ENCODE measurements at regions not wholly inside any gene's neighbourhood (a gene's known extent, or its start where the extent isn't known, plus 50 kb on each side); places are given as distances from the start of the nearest gene placed in this dataset.
A peak's percentile ranks its signal among the peaks of the same experiment; 100 is the strongest.

GRCh38 chr12:127455347-127456265 is 811.4 kb upstream of the TMEM132C start:
- POLR2A ChIA-PET, result no interaction called here
- DNase-seq (ENCODE audit: low read depth, low spot score), result no peak
- peak overlapping the region; percentile 38 for H3K4me3 ChIP-seq (ENCODE audit: low read depth, low read length)
- TF ChIP-seq CTCF (IDR thresholded peaks at IDR 0.05; ENCODE audit: insufficient read depth, low read length, missing control alignments), result peak; percentile 9
- CTCF ChIA-PET, result interaction anchor here (1.1 to 2.0 kb wide), 2 partner anchors 14 to 223 kb away, joined by 3 to 11 read pairs; no protein-coding TSS in a partner anchor

DNA sequence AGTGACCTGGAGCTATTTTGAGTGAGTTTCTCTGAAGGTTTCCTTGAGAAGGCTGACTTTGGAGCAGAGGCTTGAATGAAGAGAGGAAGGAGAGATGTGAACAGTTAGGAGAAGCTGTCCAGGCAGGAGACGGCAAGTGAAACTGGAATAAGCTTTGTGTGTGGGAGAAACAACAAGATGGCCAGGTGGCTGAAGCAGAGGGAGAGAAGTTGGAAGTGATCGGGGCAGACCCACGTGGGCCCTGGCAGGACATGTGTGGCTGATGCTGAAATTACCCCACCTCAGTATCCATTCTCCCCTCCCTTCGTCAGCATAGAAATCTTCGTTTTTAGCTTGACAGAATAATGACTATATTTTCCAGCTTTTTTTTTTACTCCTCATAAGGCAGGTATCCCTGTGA is 809.2 kb upstream of the TMEM132C start:
- POLR2A ChIA-PET, result no interaction called here
- CTCF ChIA-PET, result interaction anchor here (0.9 to 2.0 kb wide), 3 partner anchors 9 to 220 kb away, joined by 4 to 11 read pairs (median 7); no protein-coding TSS in a partner anchor
- H3K4me3 ChIP-seq (ENCODE audit: low read depth, low read length), result no peak overlapping the region
- no peak for TF ChIP-seq CTCF (IDR thresholded peaks at IDR 0.05; ENCODE audit: insufficient read depth, low read length, missing control alignments)
- DNase-seq (ENCODE audit: low read depth, low spot score), result no peak

DNA sequence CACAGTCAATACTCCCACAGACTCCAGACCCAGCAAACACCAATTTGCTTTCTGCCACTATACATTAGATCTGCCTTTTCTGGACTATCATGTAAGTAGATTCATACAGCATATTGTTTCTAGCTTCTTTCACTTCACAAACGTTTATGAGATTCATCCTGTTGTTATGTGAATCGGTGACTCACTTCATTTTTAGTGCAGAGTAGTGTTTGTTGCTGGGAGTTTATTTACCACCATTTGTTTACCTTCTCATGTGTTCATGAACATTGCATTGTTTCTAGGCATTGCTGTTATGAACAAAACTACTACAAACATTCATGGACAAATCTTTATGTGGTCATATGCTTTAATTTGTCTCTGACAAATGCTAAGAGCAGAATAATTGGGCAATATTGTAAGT is 807.8 kb upstream of the TMEM132C start:
- H3K4me3 ChIP-seq (ENCODE audit: low read depth, low read length), result no peak overlapping the region
- no peak for TF ChIP-seq CTCF (IDR thresholded peaks at IDR 0.05; ENCODE audit: insufficient read depth, low read length, missing control alignments)
- POLR2A ChIA-PET, result no interaction called here
- CTCF ChIA-PET, result interaction anchor here (1.4 kb wide), 1 partner anchor 218 kb away, joined by 4 read pairs; no protein-coding TSS in a partner anchor
- DNase-seq (ENCODE audit: low read depth, low spot score), result no peak

DNA sequence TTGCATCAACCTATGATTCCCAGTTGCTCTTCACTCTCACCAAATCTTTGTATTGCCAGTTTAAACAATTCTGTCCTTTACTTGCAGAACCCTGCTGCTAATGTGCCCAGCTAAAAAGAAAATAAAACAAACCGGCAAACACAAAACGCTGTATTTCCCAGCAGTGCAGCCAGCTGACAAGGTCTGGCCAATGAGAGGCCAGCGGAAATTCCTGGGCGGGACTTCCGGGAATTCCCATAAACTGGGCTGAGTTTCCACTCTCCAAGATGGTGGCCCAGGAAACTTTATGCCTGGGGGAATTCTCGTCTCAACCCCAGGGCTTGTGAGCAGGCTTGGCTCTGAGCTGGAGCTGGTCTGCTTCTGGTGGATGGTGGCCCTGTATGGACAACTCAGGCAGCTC is 807.3 kb upstream of the TMEM132C start:
- H3K4me3 ChIP-seq (ENCODE audit: low read depth, low read length), result no peak overlapping the region
- no peak for DNase-seq (ENCODE audit: low read depth, low spot score)
- no peak for TF ChIP-seq CTCF (IDR thresholded peaks at IDR 0.05; ENCODE audit: insufficient read depth, low read length, missing control alignments)
- POLR2A ChIA-PET, result no interaction called here
- CTCF ChIA-PET, result interaction anchor here (1.4 kb wide), 1 partner anchor 217 kb away, joined by 4 read pairs; no protein-coding TSS in a partner anchor

- H3K4me3 ChIP-seq (ENCODE audit: low read depth, low read length), result no peak overlapping the region
- ChIA-PET CTCF (interaction anchor here (2.4 kb wide), 1 partner anchor 214 kb away, joined by 6 read pairs; no protein-coding TSS in a partner anchor), POLR2A (no interaction called here)
- no peak for DNase-seq (ENCODE audit: low read depth, low spot score)
- no peak for TF ChIP-seq CTCF (IDR thresholded peaks at IDR 0.05; ENCODE audit: insufficient read depth, low read length, missing control alignments)
Observed at GRCh38 chr12:127463237-127463636, 803.7 kb upstream of the TMEM132C start.

DNA sequence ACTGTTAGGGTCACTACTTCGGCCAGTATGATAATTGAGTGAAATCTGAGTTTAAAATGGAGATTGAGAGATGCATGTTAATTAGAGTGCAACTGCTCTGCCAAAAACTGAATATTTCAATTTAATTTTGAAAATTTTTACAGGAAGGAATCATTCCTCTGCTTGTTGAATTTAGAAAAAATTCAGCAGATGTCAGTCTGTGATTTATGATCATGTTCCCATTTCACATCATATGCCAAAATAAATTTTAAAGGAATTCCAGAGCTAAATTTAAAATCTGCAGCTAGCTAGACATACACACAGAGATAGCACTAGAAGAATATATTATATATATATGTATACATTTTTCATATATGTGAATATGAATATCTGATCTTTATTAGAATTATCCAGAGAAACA is 797.6 kb upstream of the TMEM132C start:
- no peak for TF ChIP-seq CTCF (IDR thresholded peaks at IDR 0.05; ENCODE audit: insufficient read depth, low read length, missing control alignments)
- H3K4me3 ChIP-seq (ENCODE audit: low read depth, low read length), result no peak overlapping the region
- ChIA-PET CTCF (interaction anchor here (1.2 kb wide), 1 partner anchor 19 kb away, joined by 3 read pairs; no protein-coding TSS in a partner anchor), POLR2A (no interaction called here)
- DNase-seq (ENCODE audit: low read depth, low spot score), result no peak
